ENCODE measurements at regions not wholly inside any gene's neighbourhood (a gene's known extent, or its start where the extent isn't known, plus 50 kb on each side); places are given as distances from the start of the nearest gene placed in this dataset.
"Not testable (repeated sequence)": the region's sequence is repeated elsewhere in the genome, so short reads cannot be mapped to it uniquely, and the experiment has no call there.

DNA sequence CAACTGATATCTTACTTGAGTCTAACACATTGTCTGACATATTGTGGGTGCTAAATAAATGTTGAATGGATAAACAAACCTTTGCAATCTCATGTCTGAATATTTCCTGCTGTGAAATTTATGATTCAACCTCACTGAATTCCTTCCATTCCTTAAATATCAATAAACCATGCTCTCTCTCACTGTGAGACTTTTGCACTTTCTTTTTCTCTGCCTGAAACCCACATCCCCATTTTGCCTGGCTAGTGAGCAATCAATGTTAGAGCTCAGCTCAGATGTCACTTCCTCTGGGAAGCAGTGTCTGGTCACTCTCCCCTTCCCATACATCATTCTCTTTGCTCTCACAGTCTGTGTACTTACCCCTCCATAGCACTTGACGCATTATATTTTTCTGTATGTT is 383.7 kb upstream of the TRPC7 start:
- no peaks in the 10 kb centered on the region for H3K36me3 Mint-ChIP-seq
- Histone ChIP-seq H3K36me3 (no peaks in the 10 kb centered on the region), H3K27ac (no peak overlapping the region), H4K20me1 (ENCODE audit: low read depth) (no peaks in the 10 kb centered on the region), H3K4me3 (no peak overlapping the region), H3K4me2 (no peak overlapping the region), H3K27me3 (no peaks in the 10 kb centered on the region), H3K79me2 (ENCODE audit: low read depth) (no peaks in the 10 kb centered on the region), H3F3A (ENCODE audit: low read depth) (no peaks in the 10 kb centered on the region), H3K9me3 (ENCODE audit: low read depth) (no peaks in the 10 kb centered on the region), H3K9ac (no peak overlapping the region), H3K4me1 (no peaks in the 10 kb centered on the region), H2AFZ (replicated peaks) (no peak overlapping the region)
- H3K27me3 Mint-ChIP-seq (ENCODE audit: insufficient read depth, low read depth), result peaks cover 5% of the 10 kb centered on the region
- peaks cover 3% of the 10 kb centered on the region for H3K9me3 Mint-ChIP-seq
- TF ChIP-seq EZH2 (IDR thresholded peaks at IDR 0.05), result no peak
- TF ChIP-seq, protein P1, sequence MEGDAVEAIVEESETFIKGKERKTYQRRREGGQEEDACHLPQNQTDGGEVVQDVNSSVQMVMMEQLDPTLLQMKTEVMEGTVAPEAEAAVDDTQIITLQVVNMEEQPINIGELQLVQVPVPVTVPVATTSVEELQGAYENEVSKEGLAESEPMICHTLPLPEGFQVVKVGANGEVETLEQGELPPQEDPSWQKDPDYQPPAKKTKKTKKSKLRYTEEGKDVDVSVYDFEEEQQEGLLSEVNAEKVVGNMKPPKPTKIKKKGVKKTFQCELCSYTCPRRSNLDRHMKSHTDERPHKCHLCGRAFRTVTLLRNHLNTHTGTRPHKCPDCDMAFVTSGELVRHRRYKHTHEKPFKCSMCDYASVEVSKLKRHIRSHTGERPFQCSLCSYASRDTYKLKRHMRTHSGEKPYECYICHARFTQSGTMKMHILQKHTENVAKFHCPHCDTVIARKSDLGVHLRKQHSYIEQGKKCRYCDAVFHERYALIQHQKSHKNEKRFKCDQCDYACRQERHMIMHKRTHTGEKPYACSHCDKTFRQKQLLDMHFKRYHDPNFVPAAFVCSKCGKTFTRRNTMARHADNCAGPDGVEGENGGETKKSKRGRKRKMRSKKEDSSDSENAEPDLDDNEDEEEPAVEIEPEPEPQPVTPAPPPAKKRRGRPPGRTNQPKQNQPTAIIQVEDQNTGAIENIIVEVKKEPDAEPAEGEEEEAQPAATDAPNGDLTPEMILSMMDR (IDR thresholded peaks at IDR 0.05), result no peak
- H3K4me3 Mint-ChIP-seq, result no peak overlapping the region
- DNase-seq (ENCODE audit: low spot score), result no peak
- no peaks in the 10 kb centered on the region for H3K4me1 Mint-ChIP-seq
- no peak overlapping the region for H3K27ac Mint-ChIP-seq

DNA sequence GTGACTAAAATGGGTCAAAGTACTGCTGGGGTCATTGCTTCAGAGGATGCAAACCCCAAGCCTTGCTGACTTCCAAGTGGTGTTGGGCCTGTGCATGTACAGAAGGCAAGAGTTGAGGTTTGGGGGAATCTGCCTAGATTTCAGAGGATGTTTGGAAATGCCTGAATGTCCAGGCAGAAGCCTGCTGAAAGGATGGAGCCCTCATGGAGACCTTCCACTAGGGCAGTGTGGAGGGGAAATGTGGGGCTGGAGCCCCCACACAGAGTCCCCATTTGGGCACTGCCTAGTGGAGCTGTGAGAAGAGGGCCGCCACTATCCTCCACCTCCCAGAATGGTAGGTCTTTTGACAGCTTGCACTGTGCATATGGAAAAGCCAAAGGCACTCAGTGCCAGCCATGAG is 377.7 kb upstream of the TRPC7 start:
- Histone ChIP-seq H3K4me1 (no peaks in the 10 kb centered on the region), H3K9me3 (ENCODE audit: low read depth) (no peaks in the 10 kb centered on the region), H3K79me2 (ENCODE audit: low read depth) (no peaks in the 10 kb centered on the region), H3K27me3 (no peaks in the 10 kb centered on the region), H3K4me2 (no peak overlapping the region), H3K36me3 (no peaks in the 10 kb centered on the region), H4K20me1 (ENCODE audit: low read depth) (no peaks in the 10 kb centered on the region), H2AFZ (replicated peaks) (no peak overlapping the region), H3K4me3 (no peak overlapping the region), H3F3A (ENCODE audit: low read depth) (no peaks in the 10 kb centered on the region), H3K9ac (no peak overlapping the region), H3K27ac (no peak overlapping the region)
- H3K9me3 Mint-ChIP-seq, result peaks cover 23% of the 10 kb centered on the region
- H3K27me3 Mint-ChIP-seq (ENCODE audit: insufficient read depth, low read depth), result peaks cover 9% of the 10 kb centered on the region
- no peak overlapping the region for H3K4me3 Mint-ChIP-seq
- TF ChIP-seq, protein P1 (IDR thresholded peaks at IDR 0.05), result no peak
- TF ChIP-seq EZH2 (IDR thresholded peaks at IDR 0.05) (no peak), EZH2phosphoT487 (IDR thresholded peaks at IDR 0.05) (no peak)
- H3K36me3 Mint-ChIP-seq, result no peaks in the 10 kb centered on the region
- no peaks in the 10 kb centered on the region for H3K4me1 Mint-ChIP-seq
- no peak overlapping the region for H3K27ac Mint-ChIP-seq
- DNase-seq (ENCODE audit: low spot score), result no peak

DNA sequence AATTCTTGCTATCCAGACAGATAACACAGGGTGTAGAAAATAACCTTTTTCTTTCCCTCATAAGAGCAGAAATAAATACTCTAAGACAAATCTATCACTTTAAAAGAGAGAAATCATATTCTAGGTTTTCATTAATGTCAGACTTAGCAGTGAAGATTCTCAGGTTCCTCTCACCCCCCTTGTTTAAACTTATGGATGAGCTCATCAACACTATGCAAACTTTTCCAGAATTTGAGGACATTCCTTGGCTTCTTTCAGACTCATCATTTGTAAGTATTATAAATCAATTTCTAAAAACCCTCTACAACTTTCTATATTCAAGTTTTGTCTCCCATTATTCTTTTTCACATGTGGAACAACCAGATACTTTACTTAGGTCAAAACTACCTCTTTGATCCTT is 374.9 kb upstream of the TRPC7 start:
- no peak for DNase-seq (ENCODE audit: low spot score)
- H2AFZ ChIP-seq (replicated peaks), result no peak overlapping the region
- no peak overlapping the region for H3K27ac ChIP-seq
- no peaks in the 10 kb centered on the region for H3K79me2 ChIP-seq (ENCODE audit: low read depth)
- H3K36me3 ChIP-seq, result no peaks in the 10 kb centered on the region
- no peak overlapping the region for H3K4me2 ChIP-seq
- no peak overlapping the region for H3K9ac ChIP-seq
- H3K4me3 ChIP-seq, result no peak overlapping the region
- H3K4me3 Mint-ChIP-seq, result no peak overlapping the region
- no peak overlapping the region for H3K27ac Mint-ChIP-seq
- H3K4me1 Mint-ChIP-seq, result peaks cover 7% of the 10 kb centered on the region
- no peaks in the 10 kb centered on the region for H3F3A ChIP-seq (ENCODE audit: low read depth)
- peaks cover 11% of the 10 kb centered on the region for H3K27me3 Mint-ChIP-seq (ENCODE audit: insufficient read depth, low read depth)
- H3K4me1 ChIP-seq, result no peaks in the 10 kb centered on the region
- no peaks in the 10 kb centered on the region for H4K20me1 ChIP-seq (ENCODE audit: low read depth)
- no peaks in the 10 kb centered on the region for H3K9me3 ChIP-seq (ENCODE audit: low read depth)
- TF ChIP-seq EZH2 (IDR thresholded peaks at IDR 0.05) (no peak), EZH2phosphoT487 (IDR thresholded peaks at IDR 0.05) (no peak)
- TF ChIP-seq, protein P1 (IDR thresholded peaks at IDR 0.05), result no peak
- no peaks in the 10 kb centered on the region for H3K27me3 ChIP-seq
- peaks cover 22% of the 10 kb centered on the region for H3K9me3 Mint-ChIP-seq
- no peaks in the 10 kb centered on the region for H3K36me3 Mint-ChIP-seq

DNA sequence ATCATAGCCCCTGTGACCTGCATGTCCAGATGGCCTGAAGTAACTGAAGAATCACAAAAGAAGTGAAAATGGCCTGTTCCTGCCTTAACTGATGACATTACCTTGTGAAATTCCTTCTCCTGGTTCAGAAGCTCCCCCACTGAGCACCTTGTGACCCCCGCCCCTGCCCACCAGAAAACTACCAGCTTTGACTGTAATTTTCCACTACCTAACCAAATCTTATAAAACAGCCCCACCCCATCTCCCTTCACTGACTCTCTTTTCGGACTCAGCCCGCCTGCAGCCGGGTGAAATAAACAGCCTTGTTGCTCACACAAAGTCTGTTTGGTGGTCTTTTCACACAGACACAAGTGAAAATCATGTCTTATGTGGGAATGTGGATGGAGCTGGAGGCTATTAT is 373.9 kb upstream of the TRPC7 start:
- H3K4me3 ChIP-seq; H3K4me2 ChIP-seq; H3K36me3 ChIP-seq; H4K20me1 ChIP-seq (ENCODE audit: low read depth); H2AFZ ChIP-seq (replicated peaks); H3K27ac Mint-ChIP-seq; H3K79me2 ChIP-seq (ENCODE audit: low read depth); H3K27ac ChIP-seq; H3K4me3 Mint-ChIP-seq; H3K4me1 Mint-ChIP-seq; H3K9me3 ChIP-seq (ENCODE audit: low read depth); H3F3A ChIP-seq (ENCODE audit: low read depth); H3K9ac ChIP-seq; H3K27me3 ChIP-seq; H3K36me3 Mint-ChIP-seq; DNase-seq (ENCODE audit: low spot score); H3K27me3 Mint-ChIP-seq (ENCODE audit: insufficient read depth, low read depth); H3K4me1 ChIP-seq: not testable (repeated sequence)
- H3K9me3 Mint-ChIP-seq, result peaks cover 22% of the 10 kb centered on the region

Data from neural progenitor cell (in vitro differentiated cells).